ENCODE measurements at regions not wholly inside any gene's neighbourhood (a gene's known extent, or its start where the extent isn't known, plus 50 kb on each side); places are given as distances from the start of the nearest gene placed in this dataset.
"Not testable (repeated sequence)": the region's sequence is repeated elsewhere in the genome, so short reads cannot be mapped to it uniquely, and the experiment has no call there.

- DNase-seq = no peak
Measured at GRCh38 chr11:116059919-116060318, 555.7 kb upstream of the CADM1 start.

GRCh38 chr11:116057000-116057399 lies 552.8 kb upstream of the CADM1 start:
- DNase-seq = no peak

GRCh38 chr11:116055064-116055463 lies 550.8 kb upstream of the CADM1 start:
- no peak for DNase-seq

- no peak for DNase-seq
Measured at GRCh38 chr11:116053548-116053919, 549.3 kb upstream of the CADM1 start.

- DNase-seq = no peak
Measured at GRCh38 chr11:116052603-116053547, 548.7 kb upstream of the CADM1 start.

GRCh38 chr11:116051494-116051893 lies 547.3 kb upstream of the CADM1 start:
- DNase-seq = no peak

- DNase-seq = no peak
Measured at GRCh38 chr11:116049383-116049782, 545.2 kb upstream of the CADM1 start.

- DNase-seq = no peak
Measured at GRCh38 chr11:116046127-116046526, 541.9 kb upstream of the CADM1 start.

GRCh38 chr11:116044941-116045340 lies 540.7 kb upstream of the CADM1 start:
- no peak for DNase-seq

GRCh38 chr11:116044520-116044919 lies 540.3 kb upstream of the CADM1 start:
- no peak for DNase-seq

GRCh38 chr11:116043857-116044256 lies 539.6 kb upstream of the CADM1 start:
- peak; percentile 24 for DNase-seq

- not testable (repeated sequence) for DNase-seq
Measured at GRCh38 chr11:116043059-116043458, 538.8 kb upstream of the CADM1 start.

GRCh38 chr11:116042146-116042545 lies 537.9 kb upstream of the CADM1 start:
- DNase-seq = no peak

GRCh38 chr11:116037861-116038260 lies 533.6 kb upstream of the CADM1 start:
- DNase-seq = no peak

- DNase-seq = no peak
Measured at GRCh38 chr11:116035977-116036376, 531.8 kb upstream of the CADM1 start.

GRCh38 chr11:116033931-116034553 lies 529.8 kb upstream of the CADM1 start:
- no peak for DNase-seq

- DNase-seq = no peak
Measured at GRCh38 chr11:116030697-116031331, 526.6 kb upstream of the CADM1 start.

GRCh38 chr11:116028506-116028905 lies 524.3 kb upstream of the CADM1 start:
- not testable (repeated sequence) for DNase-seq

- DNase-seq = no peak
Measured at GRCh38 chr11:115999437-115999836, 495.2 kb upstream of the CADM1 start.

GRCh38 chr11:115996808-115997188 lies 492.6 kb upstream of the CADM1 start:
- peak; percentile 88 for DNase-seq

GRCh38 chr11:115996125-115996807 lies 492.1 kb upstream of the CADM1 start:
- peak; percentile 52 for DNase-seq

- peak; percentile 5 for DNase-seq
Measured at GRCh38 chr11:115993590-115993989, 489.4 kb upstream of the CADM1 start.

- DNase-seq = peak; percentile 23
Measured at GRCh38 chr11:115990004-115990447, 485.8 kb upstream of the CADM1 start.

Data from inflammatory macrophage treated with lipopolysaccharide for 4 hours (primary cell).